ENCODE measurements at regions not wholly inside any gene's neighbourhood (a gene's known extent, or its start where the extent isn't known, plus 50 kb on each side); places are given as distances from the start of the nearest gene placed in this dataset.

GRCh38 chr12:17302001-17302400 is 696.0 kb upstream of the LMO3 start:
- no peak overlapping the region for H3K27ac ChIP-seq (ENCODE audit: low read length)
- H3K36me3 ChIP-seq (replicated peaks; ENCODE audit: insufficient read depth, low read length), result no peaks in the 10 kb centered on the region
- H4K20me1 ChIP-seq (ENCODE audit: insufficient read depth, low read length), result no peaks in the 10 kb centered on the region
- no peak overlapping the region for H3K9ac ChIP-seq (ENCODE audit: low read length)
- TF ChIP-seq EZH2phosphoT487 (IDR thresholded peaks at IDR 0.05; ENCODE audit: low read length) (no peak), EZH2 (optimal IDR thresholded peaks at IDR 0.05; ENCODE audit: low read depth, low read length) (no peak)
- TF ChIP-seq, protein P1, sequence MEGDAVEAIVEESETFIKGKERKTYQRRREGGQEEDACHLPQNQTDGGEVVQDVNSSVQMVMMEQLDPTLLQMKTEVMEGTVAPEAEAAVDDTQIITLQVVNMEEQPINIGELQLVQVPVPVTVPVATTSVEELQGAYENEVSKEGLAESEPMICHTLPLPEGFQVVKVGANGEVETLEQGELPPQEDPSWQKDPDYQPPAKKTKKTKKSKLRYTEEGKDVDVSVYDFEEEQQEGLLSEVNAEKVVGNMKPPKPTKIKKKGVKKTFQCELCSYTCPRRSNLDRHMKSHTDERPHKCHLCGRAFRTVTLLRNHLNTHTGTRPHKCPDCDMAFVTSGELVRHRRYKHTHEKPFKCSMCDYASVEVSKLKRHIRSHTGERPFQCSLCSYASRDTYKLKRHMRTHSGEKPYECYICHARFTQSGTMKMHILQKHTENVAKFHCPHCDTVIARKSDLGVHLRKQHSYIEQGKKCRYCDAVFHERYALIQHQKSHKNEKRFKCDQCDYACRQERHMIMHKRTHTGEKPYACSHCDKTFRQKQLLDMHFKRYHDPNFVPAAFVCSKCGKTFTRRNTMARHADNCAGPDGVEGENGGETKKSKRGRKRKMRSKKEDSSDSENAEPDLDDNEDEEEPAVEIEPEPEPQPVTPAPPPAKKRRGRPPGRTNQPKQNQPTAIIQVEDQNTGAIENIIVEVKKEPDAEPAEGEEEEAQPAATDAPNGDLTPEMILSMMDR (IDR thresholded peaks at IDR 0.05; ENCODE audit: low read length), result no peak
- no peaks in the 10 kb centered on the region for H3F3A ChIP-seq (ENCODE audit: insufficient read depth, low read length)
- no peaks in the 10 kb centered on the region for H3K9me2 ChIP-seq (replicated peaks; ENCODE audit: insufficient read depth, low read length)
- H3K4me2 ChIP-seq (ENCODE audit: low read depth, low read length), result no peak overlapping the region
- DNase-seq, result no peak
- H3K4me1 ChIP-seq (ENCODE audit: low read length), result no peaks in the 10 kb centered on the region
- H3K27me3 ChIP-seq (replicated peaks; ENCODE audit: insufficient read depth, low read length), result no peaks in the 10 kb centered on the region
- H3K9me3 ChIP-seq (replicated peaks; ENCODE audit: insufficient read depth, low read length), result no peaks in the 10 kb centered on the region
- H3K79me2 ChIP-seq (ENCODE audit: low read length), result no peaks in the 10 kb centered on the region
- H3K4me3 ChIP-seq (ENCODE audit: low read length), result no peak overlapping the region
- no peak overlapping the region for H2AFZ ChIP-seq (ENCODE audit: low read length)

GRCh38 chr12:17301544-17301943 is 695.6 kb upstream of the LMO3 start:
- Histone ChIP-seq H3K36me3 (replicated peaks; ENCODE audit: insufficient read depth, low read length) (no peaks in the 10 kb centered on the region), H4K20me1 (ENCODE audit: insufficient read depth, low read length) (no peaks in the 10 kb centered on the region), H3K9me3 (replicated peaks; ENCODE audit: insufficient read depth, low read length) (no peaks in the 10 kb centered on the region), H3K4me1 (ENCODE audit: low read length) (no peaks in the 10 kb centered on the region), H3K4me2 (ENCODE audit: low read depth, low read length) (no peak overlapping the region), H3K9ac (ENCODE audit: low read length) (no peak overlapping the region), H2AFZ (ENCODE audit: low read length) (no peak overlapping the region), H3F3A (ENCODE audit: insufficient read depth, low read length) (no peaks in the 10 kb centered on the region), H3K79me2 (ENCODE audit: low read length) (no peaks in the 10 kb centered on the region), H3K27ac (ENCODE audit: low read length) (no peak overlapping the region), H3K4me3 (ENCODE audit: low read length) (no peak overlapping the region), H3K27me3 (replicated peaks; ENCODE audit: insufficient read depth, low read length) (no peaks in the 10 kb centered on the region), H3K9me2 (replicated peaks; ENCODE audit: insufficient read depth, low read length) (no peaks in the 10 kb centered on the region)
- DNase-seq, result no peak
- TF ChIP-seq, protein P1 (IDR thresholded peaks at IDR 0.05; ENCODE audit: low read length), result no peak
- no peak for TF ChIP-seq EZH2 (optimal IDR thresholded peaks at IDR 0.05; ENCODE audit: low read depth, low read length)
- TF ChIP-seq EZH2phosphoT487 (IDR thresholded peaks at IDR 0.05; ENCODE audit: low read length), result no peak

DNA sequence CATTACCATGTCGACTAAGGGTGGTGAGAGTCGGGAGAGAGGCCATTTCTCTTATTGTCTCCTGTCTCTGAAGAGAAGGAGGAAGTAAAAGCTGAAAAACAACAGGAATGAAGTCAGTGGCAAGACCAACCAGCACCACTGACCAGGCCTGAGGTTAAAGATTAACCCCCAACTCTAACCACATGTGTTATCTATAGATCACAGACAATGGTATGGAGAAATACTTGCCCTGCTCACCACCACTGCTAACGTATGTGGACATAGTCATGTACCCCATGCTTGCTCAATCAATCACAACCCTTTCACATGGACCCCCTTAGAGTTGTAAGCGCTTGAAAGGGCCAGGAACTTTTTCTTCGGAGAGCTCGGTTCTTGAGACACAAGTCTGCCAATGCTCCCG is 690.9 kb upstream of the LMO3 start:
- no peaks in the 10 kb centered on the region for H4K20me1 ChIP-seq (ENCODE audit: insufficient read depth, low read length)
- no peaks in the 10 kb centered on the region for H3K9me3 ChIP-seq (replicated peaks; ENCODE audit: insufficient read depth, low read length)
- no peaks in the 10 kb centered on the region for H3K36me3 ChIP-seq (replicated peaks; ENCODE audit: insufficient read depth, low read length)
- H3F3A ChIP-seq (ENCODE audit: insufficient read depth, low read length), result no peaks in the 10 kb centered on the region
- H3K27ac ChIP-seq (ENCODE audit: low read length), result no peak overlapping the region
- H3K4me3 ChIP-seq (ENCODE audit: low read length), result no peak overlapping the region
- H3K9ac ChIP-seq (ENCODE audit: low read length), result no peak overlapping the region
- no peak for DNase-seq
- no peaks in the 10 kb centered on the region for H3K9me2 ChIP-seq (replicated peaks; ENCODE audit: insufficient read depth, low read length)
- no peaks in the 10 kb centered on the region for H3K79me2 ChIP-seq (ENCODE audit: low read length)
- no peaks in the 10 kb centered on the region for H3K27me3 ChIP-seq (replicated peaks; ENCODE audit: insufficient read depth, low read length)
- H3K4me2 ChIP-seq (ENCODE audit: low read depth, low read length), result no peak overlapping the region
- TF ChIP-seq EZH2 (optimal IDR thresholded peaks at IDR 0.05; ENCODE audit: low read depth, low read length) (no peak), EZH2phosphoT487 (IDR thresholded peaks at IDR 0.05; ENCODE audit: low read length) (no peak)
- TF ChIP-seq, protein P1 (IDR thresholded peaks at IDR 0.05; ENCODE audit: low read length), result no peak
- no peak overlapping the region for H2AFZ ChIP-seq (ENCODE audit: low read length)
- H3K4me1 ChIP-seq (ENCODE audit: low read length), result no peaks in the 10 kb centered on the region

All from MM.1S (cell line).